ENCODE measurements at regions not wholly inside any gene's neighbourhood (a gene's known extent, or its start where the extent isn't known, plus 50 kb on each side); places are given as distances from the start of the nearest gene placed in this dataset.

DNA sequence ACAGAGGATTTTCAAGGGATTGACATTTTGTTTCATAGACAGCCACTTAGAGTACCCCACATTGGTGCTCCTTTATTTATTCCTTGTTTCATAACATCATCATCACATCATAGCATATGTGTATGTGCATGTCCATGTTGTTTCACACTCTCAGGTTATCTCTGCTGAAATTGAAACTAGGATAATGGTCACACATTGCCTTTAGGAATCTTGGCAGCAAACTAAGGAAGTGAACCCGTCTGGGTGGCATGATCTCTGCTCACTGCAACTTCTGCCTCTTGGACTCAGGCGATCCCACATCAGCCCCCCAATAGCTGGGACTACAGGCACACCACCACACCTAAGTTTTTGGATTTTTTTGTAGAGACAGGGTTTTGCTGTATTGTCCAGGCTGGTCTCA lies 234.2 kb upstream of the ANKRD50 start (continued):
- TF ChIP-seq CHD1 (IDR thresholded peaks at IDR 0.05; ENCODE audit: low read depth, low read length): no peak
- TF ChIP-seq MAFK (IDR thresholded peaks at IDR 0.05; ENCODE audit: low read depth, low read length): no peak
- TF ChIP-seq KDM4A (IDR thresholded peaks at IDR 0.05; ENCODE audit: low read depth, low read length, severe bottlenecking): no peak
- no peak for TF ChIP-seq ASH2L (IDR thresholded peaks at IDR 0.05; ENCODE audit: low read length)
- no peak for TF ChIP-seq GTF2F1 (IDR thresholded peaks at IDR 0.05; ENCODE audit: borderline replicate concordance, low read depth, low read length)
- TF ChIP-seq JUN (IDR thresholded peaks at IDR 0.05; ENCODE audit: low read depth, low read length): no peak
- no peak for TF ChIP-seq CBX5 (IDR thresholded peaks at IDR 0.05; ENCODE audit: low read depth, low read length)
- TF ChIP-seq, protein P1, sequence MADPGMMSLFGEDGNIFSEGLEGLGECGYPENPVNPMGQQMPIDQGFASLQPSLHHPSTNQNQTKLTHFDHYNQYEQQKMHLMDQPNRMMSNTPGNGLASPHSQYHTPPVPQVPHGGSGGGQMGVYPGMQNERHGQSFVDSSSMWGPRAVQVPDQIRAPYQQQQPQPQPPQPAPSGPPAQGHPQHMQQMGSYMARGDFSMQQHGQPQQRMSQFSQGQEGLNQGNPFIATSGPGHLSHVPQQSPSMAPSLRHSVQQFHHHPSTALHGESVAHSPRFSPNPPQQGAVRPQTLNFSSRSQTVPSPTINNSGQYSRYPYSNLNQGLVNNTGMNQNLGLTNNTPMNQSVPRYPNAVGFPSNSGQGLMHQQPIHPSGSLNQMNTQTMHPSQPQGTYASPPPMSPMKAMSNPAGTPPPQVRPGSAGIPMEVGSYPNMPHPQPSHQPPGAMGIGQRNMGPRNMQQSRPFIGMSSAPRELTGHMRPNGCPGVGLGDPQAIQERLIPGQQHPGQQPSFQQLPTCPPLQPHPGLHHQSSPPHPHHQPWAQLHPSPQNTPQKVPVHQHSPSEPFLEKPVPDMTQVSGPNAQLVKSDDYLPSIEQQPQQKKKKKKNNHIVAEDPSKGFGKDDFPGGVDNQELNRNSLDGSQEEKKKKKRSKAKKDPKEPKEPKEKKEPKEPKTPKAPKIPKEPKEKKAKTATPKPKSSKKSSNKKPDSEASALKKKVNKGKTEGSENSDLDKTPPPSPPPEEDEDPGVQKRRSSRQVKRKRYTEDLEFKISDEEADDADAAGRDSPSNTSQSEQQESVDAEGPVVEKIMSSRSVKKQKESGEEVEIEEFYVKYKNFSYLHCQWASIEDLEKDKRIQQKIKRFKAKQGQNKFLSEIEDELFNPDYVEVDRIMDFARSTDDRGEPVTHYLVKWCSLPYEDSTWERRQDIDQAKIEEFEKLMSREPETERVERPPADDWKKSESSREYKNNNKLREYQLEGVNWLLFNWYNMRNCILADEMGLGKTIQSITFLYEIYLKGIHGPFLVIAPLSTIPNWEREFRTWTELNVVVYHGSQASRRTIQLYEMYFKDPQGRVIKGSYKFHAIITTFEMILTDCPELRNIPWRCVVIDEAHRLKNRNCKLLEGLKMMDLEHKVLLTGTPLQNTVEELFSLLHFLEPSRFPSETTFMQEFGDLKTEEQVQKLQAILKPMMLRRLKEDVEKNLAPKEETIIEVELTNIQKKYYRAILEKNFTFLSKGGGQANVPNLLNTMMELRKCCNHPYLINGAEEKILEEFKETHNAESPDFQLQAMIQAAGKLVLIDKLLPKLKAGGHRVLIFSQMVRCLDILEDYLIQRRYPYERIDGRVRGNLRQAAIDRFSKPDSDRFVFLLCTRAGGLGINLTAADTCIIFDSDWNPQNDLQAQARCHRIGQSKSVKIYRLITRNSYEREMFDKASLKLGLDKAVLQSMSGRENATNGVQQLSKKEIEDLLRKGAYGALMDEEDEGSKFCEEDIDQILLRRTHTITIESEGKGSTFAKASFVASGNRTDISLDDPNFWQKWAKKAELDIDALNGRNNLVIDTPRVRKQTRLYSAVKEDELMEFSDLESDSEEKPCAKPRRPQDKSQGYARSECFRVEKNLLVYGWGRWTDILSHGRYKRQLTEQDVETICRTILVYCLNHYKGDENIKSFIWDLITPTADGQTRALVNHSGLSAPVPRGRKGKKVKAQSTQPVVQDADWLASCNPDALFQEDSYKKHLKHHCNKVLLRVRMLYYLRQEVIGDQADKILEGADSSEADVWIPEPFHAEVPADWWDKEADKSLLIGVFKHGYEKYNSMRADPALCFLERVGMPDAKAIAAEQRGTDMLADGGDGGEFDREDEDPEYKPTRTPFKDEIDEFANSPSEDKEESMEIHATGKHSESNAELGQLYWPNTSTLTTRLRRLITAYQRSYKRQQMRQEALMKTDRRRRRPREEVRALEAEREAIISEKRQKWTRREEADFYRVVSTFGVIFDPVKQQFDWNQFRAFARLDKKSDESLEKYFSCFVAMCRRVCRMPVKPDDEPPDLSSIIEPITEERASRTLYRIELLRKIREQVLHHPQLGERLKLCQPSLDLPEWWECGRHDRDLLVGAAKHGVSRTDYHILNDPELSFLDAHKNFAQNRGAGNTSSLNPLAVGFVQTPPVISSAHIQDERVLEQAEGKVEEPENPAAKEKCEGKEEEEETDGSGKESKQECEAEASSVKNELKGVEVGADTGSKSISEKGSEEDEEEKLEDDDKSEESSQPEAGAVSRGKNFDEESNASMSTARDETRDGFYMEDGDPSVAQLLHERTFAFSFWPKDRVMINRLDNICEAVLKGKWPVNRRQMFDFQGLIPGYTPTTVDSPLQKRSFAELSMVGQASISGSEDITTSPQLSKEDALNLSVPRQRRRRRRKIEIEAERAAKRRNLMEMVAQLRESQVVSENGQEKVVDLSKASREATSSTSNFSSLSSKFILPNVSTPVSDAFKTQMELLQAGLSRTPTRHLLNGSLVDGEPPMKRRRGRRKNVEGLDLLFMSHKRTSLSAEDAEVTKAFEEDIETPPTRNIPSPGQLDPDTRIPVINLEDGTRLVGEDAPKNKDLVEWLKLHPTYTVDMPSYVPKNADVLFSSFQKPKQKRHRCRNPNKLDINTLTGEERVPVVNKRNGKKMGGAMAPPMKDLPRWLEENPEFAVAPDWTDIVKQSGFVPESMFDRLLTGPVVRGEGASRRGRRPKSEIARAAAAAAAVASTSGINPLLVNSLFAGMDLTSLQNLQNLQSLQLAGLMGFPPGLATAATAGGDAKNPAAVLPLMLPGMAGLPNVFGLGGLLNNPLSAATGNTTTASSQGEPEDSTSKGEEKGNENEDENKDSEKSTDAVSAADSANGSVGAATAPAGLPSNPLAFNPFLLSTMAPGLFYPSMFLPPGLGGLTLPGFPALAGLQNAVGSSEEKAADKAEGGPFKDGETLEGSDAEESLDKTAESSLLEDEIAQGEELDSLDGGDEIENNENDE (IDR thresholded peaks at IDR 0.05; ENCODE audit: insufficient replicate concordance, low read length): no peak
- no peak for TF ChIP-seq RAD21 (IDR thresholded peaks at IDR 0.05 in 1 of 2, conservative IDR thresholded peaks at IDR 0.05 in 1 of 2; ENCODE audit: low read depth in 2 of 2, low read length in 2 of 2)

Data from H1 (cell line).